ENCODE measurements at regions not wholly inside any gene's neighbourhood (a gene's known extent, or its start where the extent isn't known, plus 50 kb on each side); places are given as distances from the start of the nearest gene placed in this dataset.

DNA sequence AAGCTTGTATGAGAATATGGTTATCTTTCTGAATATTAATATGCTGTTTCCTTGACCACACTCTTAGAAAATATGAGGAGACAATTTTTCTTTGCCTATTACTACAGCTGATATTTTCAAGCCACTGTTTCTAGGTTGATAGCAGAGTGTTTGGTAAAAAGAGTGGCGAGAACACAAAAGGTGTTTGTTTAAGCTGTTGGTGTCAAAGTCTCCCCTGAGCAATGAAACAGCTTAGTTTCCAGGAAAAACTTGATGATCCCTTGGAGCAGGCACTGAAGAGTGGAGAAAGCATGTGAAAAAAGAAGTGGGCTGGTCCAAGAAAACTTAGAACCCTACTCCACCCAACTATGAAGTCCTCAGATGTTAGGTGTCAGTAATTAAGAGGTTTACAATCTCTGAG lies 182.7 kb downstream of the TFAP2B start:
- no peak for TF ChIP-seq GATA3 (IDR thresholded peaks at IDR 0.05; ENCODE audit: low read depth, low read length)
- no peak for TF ChIP-seq GATA2 (IDR thresholded peaks at IDR 0.05; ENCODE audit: low read depth, low read length)

GRCh38 chr6:51004380-51004779 lies 185.7 kb downstream of the TFAP2B start:
- no peak for TF ChIP-seq GATA3 (IDR thresholded peaks at IDR 0.05; ENCODE audit: low read depth, low read length)
- no peak for TF ChIP-seq GATA2 (IDR thresholded peaks at IDR 0.05; ENCODE audit: low read depth, low read length)

DNA sequence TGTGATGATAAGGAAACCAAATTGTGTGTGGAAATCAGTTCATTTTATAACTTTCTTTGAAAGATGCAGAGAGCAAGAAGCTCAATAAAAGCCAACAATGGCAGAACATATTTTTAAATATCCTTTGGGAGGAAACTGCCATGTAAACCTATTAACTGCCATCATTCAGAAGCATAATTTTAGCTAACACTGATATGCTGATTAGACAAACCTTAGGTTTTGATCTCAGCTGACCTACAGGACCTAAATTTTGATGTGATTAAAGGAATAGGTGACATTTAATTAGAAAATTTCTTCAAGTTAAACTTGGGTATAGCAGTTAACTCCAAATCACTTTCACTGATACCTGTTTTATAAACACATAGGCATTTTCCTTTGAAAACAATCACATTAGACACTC lies 187.1 kb downstream of the TFAP2B start:
- TF ChIP-seq GATA3 (IDR thresholded peaks at IDR 0.05; ENCODE audit: low read depth, low read length) (no peak), GATA2 (IDR thresholded peaks at IDR 0.05; ENCODE audit: low read depth, low read length) (no peak)

GRCh38 chr6:51007237-51007636 lies 188.6 kb downstream of the TFAP2B start:
- no peak for TF ChIP-seq GATA3 (IDR thresholded peaks at IDR 0.05; ENCODE audit: low read depth, low read length)
- TF ChIP-seq GATA2 (IDR thresholded peaks at IDR 0.05; ENCODE audit: low read depth, low read length), result no peak

- TF ChIP-seq GATA3 (IDR thresholded peaks at IDR 0.05; ENCODE audit: low read depth, low read length) (no peak), GATA2 (IDR thresholded peaks at IDR 0.05; ENCODE audit: low read depth, low read length) (no peak)
Measured at GRCh38 chr6:51013376-51013775, 194.7 kb downstream of the TFAP2B start.

DNA sequence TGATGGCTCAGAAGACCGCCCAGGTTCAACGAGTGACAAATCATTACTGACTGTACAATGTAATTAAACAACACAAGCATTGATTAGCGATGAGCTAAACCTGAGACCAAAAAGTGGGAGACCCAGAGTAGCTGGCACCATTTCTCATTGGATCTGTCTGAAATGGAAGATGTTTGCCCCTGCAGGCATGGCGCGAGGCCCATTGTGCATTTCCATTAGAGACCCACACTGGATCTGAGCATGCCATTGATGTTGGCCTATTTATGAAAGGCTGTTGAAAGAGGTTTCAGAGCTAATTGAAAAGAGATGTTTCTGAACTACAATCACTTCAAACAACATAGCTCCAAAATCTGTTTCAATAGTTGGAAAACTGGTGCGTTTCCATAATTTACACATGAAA lies 196.7 kb downstream of the TFAP2B start:
- no peak for TF ChIP-seq GATA2 (IDR thresholded peaks at IDR 0.05; ENCODE audit: low read depth, low read length)
- TF ChIP-seq GATA3 (IDR thresholded peaks at IDR 0.05; ENCODE audit: low read depth, low read length), result no peak

GRCh38 chr6:51016489-51016888 lies 197.8 kb downstream of the TFAP2B start:
- TF ChIP-seq GATA3 (IDR thresholded peaks at IDR 0.05; ENCODE audit: low read depth, low read length), result no peak
- TF ChIP-seq GATA2 (IDR thresholded peaks at IDR 0.05; ENCODE audit: low read depth, low read length), result no peak

DNA sequence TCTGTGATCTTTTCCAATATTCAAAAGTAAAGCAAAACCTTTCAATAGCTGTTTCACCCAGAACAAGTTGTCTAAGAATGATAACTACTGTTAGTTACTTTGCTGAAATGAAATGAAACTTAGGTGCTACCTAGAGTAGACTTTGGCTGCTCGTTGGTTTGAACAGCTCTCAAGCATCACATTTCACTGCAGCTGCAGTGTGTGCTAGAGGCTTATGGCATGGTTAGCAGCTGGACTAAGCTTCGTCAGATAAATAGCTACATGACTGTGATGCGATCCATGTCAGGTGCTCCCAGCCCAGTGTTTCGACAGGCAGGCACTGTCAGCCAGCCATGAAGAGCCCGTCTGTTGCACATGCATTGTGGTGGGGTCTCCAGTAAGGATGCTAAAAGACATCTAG lies 201.1 kb downstream of the TFAP2B start:
- TF ChIP-seq GATA3 (IDR thresholded peaks at IDR 0.05; ENCODE audit: low read depth, low read length), result no peak
- TF ChIP-seq GATA2 (IDR thresholded peaks at IDR 0.05; ENCODE audit: low read depth, low read length), result no peak

DNA sequence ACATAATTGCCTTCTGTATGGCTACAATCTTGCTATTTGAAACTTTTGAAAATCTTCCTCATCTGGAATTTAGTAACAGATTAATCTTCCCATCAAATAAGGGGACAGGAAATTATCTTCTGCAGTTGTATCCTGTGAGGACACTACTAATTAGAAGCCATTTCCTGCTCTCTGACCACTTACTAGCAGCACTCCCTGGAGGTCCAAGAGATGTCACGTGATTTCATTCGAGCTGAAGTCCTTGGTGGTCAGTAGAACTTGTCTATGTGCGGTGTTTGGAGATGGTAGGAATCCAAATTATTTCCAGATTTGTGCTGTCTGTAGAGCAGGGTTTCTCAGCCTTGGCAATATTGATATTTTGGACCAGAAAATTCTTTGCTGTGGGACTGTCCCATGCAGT lies 202.5 kb downstream of the TFAP2B start:
- TF ChIP-seq GATA3 (IDR thresholded peaks at IDR 0.05; ENCODE audit: low read depth, low read length) (no peak), GATA2 (IDR thresholded peaks at IDR 0.05; ENCODE audit: low read depth, low read length) (no peak)

- TF ChIP-seq GATA2 (IDR thresholded peaks at IDR 0.05; ENCODE audit: low read depth, low read length), result no peak
- TF ChIP-seq GATA3 (IDR thresholded peaks at IDR 0.05; ENCODE audit: low read depth, low read length), result no peak
Measured at GRCh38 chr6:51024126-51024525, 205.5 kb downstream of the TFAP2B start.

- no peak for TF ChIP-seq GATA2 (IDR thresholded peaks at IDR 0.05; ENCODE audit: low read depth, low read length)
- no peak for TF ChIP-seq GATA3 (IDR thresholded peaks at IDR 0.05; ENCODE audit: low read depth, low read length)
Measured at GRCh38 chr6:51025082-51025777, 206.6 kb downstream of the TFAP2B start.

- TF ChIP-seq GATA3 (IDR thresholded peaks at IDR 0.05; ENCODE audit: low read depth, low read length) (no peak), GATA2 (IDR thresholded peaks at IDR 0.05; ENCODE audit: low read depth, low read length) (no peak)
Measured at GRCh38 chr6:51027283-51028065, 208.8 kb downstream of the TFAP2B start.

DNA sequence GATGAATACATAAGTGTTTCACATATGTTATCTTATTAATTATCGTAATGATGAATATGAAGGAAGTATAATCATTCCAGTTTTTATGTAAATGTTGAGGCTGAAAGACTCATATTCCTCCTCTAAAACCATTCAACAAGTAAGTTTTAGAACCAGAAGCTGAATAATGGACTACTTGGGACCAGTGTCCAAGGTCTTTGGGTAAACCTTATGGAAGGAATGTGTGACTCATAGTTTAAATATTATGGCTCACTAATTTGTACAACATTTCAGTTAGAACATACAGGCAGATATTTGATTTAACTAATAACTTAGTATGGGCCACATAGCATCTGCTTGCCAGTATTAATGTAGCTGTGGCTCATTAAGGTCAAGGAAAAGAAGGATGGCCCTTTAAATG lies 209.6 kb downstream of the TFAP2B start:
- no peak for TF ChIP-seq GATA2 (IDR thresholded peaks at IDR 0.05; ENCODE audit: low read depth, low read length)
- no peak for TF ChIP-seq GATA3 (IDR thresholded peaks at IDR 0.05; ENCODE audit: low read depth, low read length)

GRCh38 chr6:51029561-51029960 lies 210.9 kb downstream of the TFAP2B start:
- no peak for TF ChIP-seq GATA2 (IDR thresholded peaks at IDR 0.05; ENCODE audit: low read depth, low read length)
- no peak for TF ChIP-seq GATA3 (IDR thresholded peaks at IDR 0.05; ENCODE audit: low read depth, low read length)

DNA sequence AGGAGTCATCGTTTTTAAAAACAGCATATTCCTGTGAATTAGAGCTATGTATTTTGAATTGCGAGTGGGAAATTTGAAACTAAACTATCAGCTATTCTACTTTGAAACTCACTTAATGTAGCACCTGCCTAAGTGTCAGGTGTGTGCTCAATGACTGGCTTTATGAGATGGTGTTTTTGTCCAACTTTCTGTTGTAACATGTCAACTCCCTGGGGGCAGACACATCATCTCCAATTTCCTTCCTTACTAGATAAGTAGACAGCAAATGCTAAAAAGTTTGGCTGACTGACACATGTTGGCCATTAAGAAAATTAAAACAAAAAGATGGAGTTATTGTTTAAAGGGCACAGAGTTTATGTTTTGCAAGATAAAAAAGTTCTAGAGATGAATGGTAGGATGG lies 226.9 kb downstream of the TFAP2B start:
- TF ChIP-seq GATA3 (IDR thresholded peaks at IDR 0.05; ENCODE audit: low read depth, low read length) (no peak), GATA2 (IDR thresholded peaks at IDR 0.05; ENCODE audit: low read depth, low read length) (no peak)

Measured in SH-SY5Y (cell line).